Adrenal gland (tissue), 5 donors: ENCODE measurements at regions not wholly inside any gene's neighbourhood (a gene's known extent, or its start where the extent isn't known, plus 50 kb on each side); places are given as distances from the start of the nearest gene placed in this dataset.

Source experiments
- CTCF ChIP-seq, 6 experiments: fragments of 450-650 bp in 4 of 6; fragments of 200-600 bp in 2 of 6; sonication (generic) in 1 of 6; IDR thresholded peaks; 1 replicate in 5 of 6; 2 replicates in 1 of 6; pipeline versions ENCODE4 v1.5.1 to v1.8.0; 2016 to 2021; ENCODE audit warnings: antibody characterized with exemption in 6 of 6, mild to moderate bottlenecking in 2 of 6, moderate library complexity in 1 of 6
- POLR2A ChIP-seq, 2 donors: fragments of 450-650 bp; IDR thresholded peaks; one replicate each; pipeline ENCODE4 v1.6.1; 2017; ENCODE audit warnings: antibody characterized with exemption in 2 of 2, mild to moderate bottlenecking in 2 of 2, moderate library complexity in 1 of 2
- donor health status: DM: no; HTN: no; CAD: no.

- TF ChIP-seq CTCF (IDR thresholded peaks at IDR 0.05) (no peak), POLR2A (IDR thresholded peaks at IDR 0.05) (no peak)
Measured at GRCh38 chr18:78650926-78651325, 328.7 kb upstream of the SALL3 start.
